ENCODE measurements at regions not wholly inside any gene's neighbourhood (a gene's known extent, or its start where the extent isn't known, plus 50 kb on each side); places are given as distances from the start of the nearest gene placed in this dataset.
"Not testable (repeated sequence)": the region's sequence is repeated elsewhere in the genome, so short reads cannot be mapped to it uniquely, and the experiment has no call there.

DNA sequence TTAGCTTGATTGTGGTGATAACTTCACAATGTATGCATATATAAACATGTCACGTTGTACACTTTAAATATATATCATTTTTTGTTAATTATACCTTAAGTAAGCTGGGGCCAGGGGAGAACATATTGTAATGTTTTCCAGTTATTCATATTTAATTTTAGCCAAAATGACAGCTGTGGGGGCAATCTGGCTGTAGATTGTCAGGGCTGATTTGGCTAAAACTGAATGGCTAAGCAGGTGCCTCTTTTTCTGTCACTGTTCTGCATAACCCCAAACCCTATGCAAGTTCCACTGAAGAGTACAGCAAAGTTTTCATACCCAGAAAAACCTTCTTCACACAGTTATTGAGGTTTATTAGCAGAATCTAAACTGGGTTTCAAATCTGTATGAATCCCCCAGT, 318.2 kb downstream of the PTPRC start:
- TF ChIP-seq, protein P1, sequence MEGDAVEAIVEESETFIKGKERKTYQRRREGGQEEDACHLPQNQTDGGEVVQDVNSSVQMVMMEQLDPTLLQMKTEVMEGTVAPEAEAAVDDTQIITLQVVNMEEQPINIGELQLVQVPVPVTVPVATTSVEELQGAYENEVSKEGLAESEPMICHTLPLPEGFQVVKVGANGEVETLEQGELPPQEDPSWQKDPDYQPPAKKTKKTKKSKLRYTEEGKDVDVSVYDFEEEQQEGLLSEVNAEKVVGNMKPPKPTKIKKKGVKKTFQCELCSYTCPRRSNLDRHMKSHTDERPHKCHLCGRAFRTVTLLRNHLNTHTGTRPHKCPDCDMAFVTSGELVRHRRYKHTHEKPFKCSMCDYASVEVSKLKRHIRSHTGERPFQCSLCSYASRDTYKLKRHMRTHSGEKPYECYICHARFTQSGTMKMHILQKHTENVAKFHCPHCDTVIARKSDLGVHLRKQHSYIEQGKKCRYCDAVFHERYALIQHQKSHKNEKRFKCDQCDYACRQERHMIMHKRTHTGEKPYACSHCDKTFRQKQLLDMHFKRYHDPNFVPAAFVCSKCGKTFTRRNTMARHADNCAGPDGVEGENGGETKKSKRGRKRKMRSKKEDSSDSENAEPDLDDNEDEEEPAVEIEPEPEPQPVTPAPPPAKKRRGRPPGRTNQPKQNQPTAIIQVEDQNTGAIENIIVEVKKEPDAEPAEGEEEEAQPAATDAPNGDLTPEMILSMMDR (IDR thresholded peaks at IDR 0.05; ENCODE audit: borderline replicate concordance, extremely low read depth, insufficient read depth) = no peak
- Histone ChIP-seq H3K27me3 (ENCODE audit: control insufficient read depth, insufficient read depth, low read length) (no peaks in the 10 kb centered on the region), H3K4me1 (ENCODE audit: control insufficient read depth in 2 of 3, insufficient read depth in 2 of 3, low read depth in 1 of 3, low read length in 3 of 3) (no peaks in the 10 kb centered on the region), H3K9ac (ENCODE audit: low read length in 3 of 3) (no peak overlapping the region), H3K36me3 (ENCODE audit: control insufficient read depth in 2 of 3, insufficient read depth in 3 of 3, low read length in 3 of 3) (no peaks in the 10 kb centered on the region), H3K4me3 (ENCODE audit: low read length in 3 of 3) (no peak overlapping the region), H3K27ac (ENCODE audit: low read depth in 2 of 2, low read length in 2 of 2) (no peak overlapping the region), H3K9me3 (ENCODE audit: control insufficient read depth in 2 of 3, insufficient read depth in 1 of 3, low read length in 3 of 3) (peaks cover 0 to 6% (median 0%) of the 10 kb centered on the region in 3 donors)
- intact Hi-C loops (cut with DNase I) = no loop called here
- no peak for DNase-seq
- FAIRE-seq = no peak

DNA sequence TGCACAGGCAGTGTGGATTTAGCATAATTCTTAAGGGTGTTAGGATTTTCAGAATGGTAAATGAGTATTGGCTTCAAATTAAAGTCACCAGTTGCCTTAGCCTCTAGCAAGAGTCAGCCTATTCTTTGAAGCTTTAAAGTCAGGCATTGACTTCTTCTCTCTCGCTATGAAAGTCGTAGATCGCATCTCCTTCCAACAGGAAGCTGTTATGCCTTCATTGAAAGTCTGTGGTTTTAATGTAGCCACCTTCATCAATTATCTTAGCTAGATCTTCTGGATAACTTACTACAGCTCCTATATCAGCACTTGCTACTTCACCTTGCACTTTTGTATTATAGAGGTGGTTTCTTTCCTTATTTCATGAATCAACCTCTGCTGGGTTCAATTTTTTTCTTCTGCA, 320.2 kb downstream of the PTPRC start:
- no peak for DNase-seq
- Histone ChIP-seq H3K9ac (ENCODE audit: low read length in 3 of 3) (no peak overlapping the region), H3K27me3 (ENCODE audit: control insufficient read depth, insufficient read depth, low read length) (no peaks in the 10 kb centered on the region), H3K4me3 (ENCODE audit: low read length in 3 of 3) (no peak overlapping the region), H3K36me3 (ENCODE audit: control insufficient read depth in 2 of 3, insufficient read depth in 3 of 3, low read length in 3 of 3) (no peaks in the 10 kb centered on the region), H3K27ac (ENCODE audit: low read depth in 2 of 2, low read length in 2 of 2) (no peak overlapping the region), H3K4me1 (ENCODE audit: control insufficient read depth in 2 of 3, insufficient read depth in 2 of 3, low read depth in 1 of 3, low read length in 3 of 3) (no peaks in the 10 kb centered on the region), H3K9me3 (ENCODE audit: control insufficient read depth in 2 of 3, insufficient read depth in 1 of 3, low read length in 3 of 3) (peaks cover 0 to 6% (median 0%) of the 10 kb centered on the region in 3 donors)
- intact Hi-C loops (cut with DNase I) = no loop called here
- FAIRE-seq = no peak
- TF ChIP-seq, protein P1 (IDR thresholded peaks at IDR 0.05; ENCODE audit: borderline replicate concordance, extremely low read depth, insufficient read depth) = no peak

DNA sequence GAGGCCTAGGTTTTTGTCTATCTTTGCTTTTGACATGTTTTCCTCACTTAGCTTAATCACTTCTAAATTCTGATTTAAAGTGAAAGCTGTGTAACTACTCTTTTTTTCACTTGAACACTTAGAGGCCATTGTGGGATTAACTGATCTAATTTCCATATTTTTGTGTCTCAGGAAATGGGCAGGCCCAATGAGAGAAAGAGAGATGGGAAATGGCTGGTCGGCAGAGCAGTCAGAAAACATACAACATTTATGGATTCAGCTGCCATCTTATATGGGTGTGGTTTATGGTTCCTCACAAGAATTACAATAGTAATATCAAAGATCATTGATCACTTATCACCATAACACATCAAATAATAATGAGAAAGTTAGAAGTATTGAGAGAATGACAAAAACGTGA, 320.8 kb downstream of the PTPRC start:
- Histone ChIP-seq H3K27ac (ENCODE audit: low read depth in 2 of 2, low read length in 2 of 2) (no peak overlapping the region), H3K9me3 (ENCODE audit: control insufficient read depth in 2 of 3, insufficient read depth in 1 of 3, low read length in 3 of 3) (peaks cover 0 to 6% (median 0%) of the 10 kb centered on the region in 3 donors), H3K36me3 (ENCODE audit: control insufficient read depth in 2 of 3, insufficient read depth in 3 of 3, low read length in 3 of 3) (no peaks in the 10 kb centered on the region), H3K27me3 (ENCODE audit: control insufficient read depth, insufficient read depth, low read length) (no peaks in the 10 kb centered on the region), H3K9ac (ENCODE audit: low read length in 3 of 3) (no peak overlapping the region), H3K4me1 (ENCODE audit: control insufficient read depth in 2 of 3, insufficient read depth in 2 of 3, low read depth in 1 of 3, low read length in 3 of 3) (no peaks in the 10 kb centered on the region), H3K4me3 (ENCODE audit: low read length in 3 of 3) (no peak overlapping the region)
- TF ChIP-seq, protein P1 (IDR thresholded peaks at IDR 0.05; ENCODE audit: borderline replicate concordance, extremely low read depth, insufficient read depth) = no peak
- intact Hi-C loops (cut with DNase I) = no loop called here
- FAIRE-seq (no peak), DNase-seq (no peak)

DNA sequence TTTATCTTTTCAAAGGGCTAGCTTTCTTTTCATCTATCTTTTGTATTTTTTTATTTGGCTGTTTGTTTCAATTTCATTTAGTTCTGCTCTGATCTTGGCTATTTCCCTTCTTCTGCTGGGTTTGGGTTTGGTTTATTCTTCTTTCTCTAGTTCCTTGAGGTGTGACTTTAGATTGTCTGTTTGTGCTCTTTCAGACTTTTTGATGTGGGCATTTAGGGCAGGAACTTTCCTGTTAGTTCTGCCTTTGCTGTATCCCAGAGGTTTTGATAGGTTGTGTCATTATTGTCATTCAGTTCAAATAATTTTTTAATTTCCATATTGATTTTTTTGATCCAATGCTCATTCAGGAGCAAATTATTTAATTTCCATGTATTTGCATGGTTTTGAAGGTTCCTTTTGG, 325.0 kb downstream of the PTPRC start:
- FAIRE-seq; H3K27me3 ChIP-seq (ENCODE audit: control insufficient read depth, insufficient read depth, low read length); H3K4me1 ChIP-seq (ENCODE audit: control insufficient read depth in 2 of 3, insufficient read depth in 2 of 3, low read depth in 1 of 3, low read length in 3 of 3); H3K4me3 ChIP-seq (ENCODE audit: low read length in 3 of 3); H3K27ac ChIP-seq (ENCODE audit: low read depth in 2 of 2, low read length in 2 of 2); H3K9me3 ChIP-seq (ENCODE audit: control insufficient read depth in 2 of 3, insufficient read depth in 1 of 3, low read length in 3 of 3); H3K36me3 ChIP-seq (ENCODE audit: control insufficient read depth in 2 of 3, insufficient read depth in 3 of 3, low read length in 3 of 3); H3K9ac ChIP-seq (ENCODE audit: low read length in 3 of 3); intact Hi-C loops (cut with DNase I); DNase-seq: not testable (repeated sequence)

Data from kidney (tissue), 13 donors.